PC-3 (cell line): ENCODE measurements at regions not wholly inside any gene's neighbourhood (a gene's known extent, or its start where the extent isn't known, plus 50 kb on each side); places are given as distances from the start of the nearest gene placed in this dataset.

ENCODE experiments used
- EZH2 ChIP-seq: fragments of 300-600 bp; sonication (generic); IDR thresholded peaks from one replicate; pipeline ENCODE4 v1.6.1; 2017; ENCODE audit warnings: antibody characterized with exemption, mild to moderate bottlenecking, low read length; ENCODE audit not compliant: unreplicated experiment
- EZH2phosphoT487 ChIP-seq: fragments of 300-600 bp; sonication (generic); IDR thresholded peaks from 2 replicates; pipeline ENCODE4 v1.6.1; 2018; ENCODE audit warnings: mild to moderate bottlenecking, antibody characterized with exemption, low read length, borderline replicate concordance
- TF ChIP-seq, protein P1 (sequence below): fragments of 300-600 bp; sonication (generic); conservative IDR thresholded peaks from 2 replicates; pipeline ENCODE4 v1.5.1; 2017; ENCODE audit warnings: antibody characterized with exemption, low read depth, mild to moderate bottlenecking, low read length

DNA sequence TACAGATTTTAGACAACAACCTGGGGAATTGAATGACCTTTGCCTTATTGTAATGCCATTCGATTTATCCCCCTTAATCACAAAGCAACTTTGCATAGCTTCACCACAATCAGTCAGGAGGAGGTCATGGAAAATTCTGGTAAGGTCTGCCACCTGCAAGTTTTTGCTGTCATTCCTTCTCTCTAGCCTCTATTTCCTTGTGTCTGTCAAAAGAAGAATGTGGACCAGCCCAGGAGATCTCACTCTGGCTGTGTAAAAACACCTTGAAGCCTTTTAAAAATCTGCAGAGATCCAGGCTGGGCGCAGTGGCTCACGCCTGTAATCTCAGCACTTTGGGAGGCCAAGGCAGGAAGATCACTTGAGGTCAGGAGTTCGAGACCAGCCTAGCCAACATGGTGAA is 74.1 kb upstream of the BZW1 start:
- TF ChIP-seq, protein P1, sequence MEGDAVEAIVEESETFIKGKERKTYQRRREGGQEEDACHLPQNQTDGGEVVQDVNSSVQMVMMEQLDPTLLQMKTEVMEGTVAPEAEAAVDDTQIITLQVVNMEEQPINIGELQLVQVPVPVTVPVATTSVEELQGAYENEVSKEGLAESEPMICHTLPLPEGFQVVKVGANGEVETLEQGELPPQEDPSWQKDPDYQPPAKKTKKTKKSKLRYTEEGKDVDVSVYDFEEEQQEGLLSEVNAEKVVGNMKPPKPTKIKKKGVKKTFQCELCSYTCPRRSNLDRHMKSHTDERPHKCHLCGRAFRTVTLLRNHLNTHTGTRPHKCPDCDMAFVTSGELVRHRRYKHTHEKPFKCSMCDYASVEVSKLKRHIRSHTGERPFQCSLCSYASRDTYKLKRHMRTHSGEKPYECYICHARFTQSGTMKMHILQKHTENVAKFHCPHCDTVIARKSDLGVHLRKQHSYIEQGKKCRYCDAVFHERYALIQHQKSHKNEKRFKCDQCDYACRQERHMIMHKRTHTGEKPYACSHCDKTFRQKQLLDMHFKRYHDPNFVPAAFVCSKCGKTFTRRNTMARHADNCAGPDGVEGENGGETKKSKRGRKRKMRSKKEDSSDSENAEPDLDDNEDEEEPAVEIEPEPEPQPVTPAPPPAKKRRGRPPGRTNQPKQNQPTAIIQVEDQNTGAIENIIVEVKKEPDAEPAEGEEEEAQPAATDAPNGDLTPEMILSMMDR: no peak
- TF ChIP-seq EZH2 (no peak), EZH2phosphoT487 (no peak)
